SJCRH30 (cell line): ENCODE measurements at regions not wholly inside any gene's neighbourhood (a gene's known extent, or its start where the extent isn't known, plus 50 kb on each side); places are given as distances from the start of the nearest gene placed in this dataset.
"Not testable (repeated sequence)": the region's sequence is repeated elsewhere in the genome, so short reads cannot be mapped to it uniquely, and the experiment has no call there.

Source experiments
- DNase-seq, 2 experiments: peaks; one replicate each; pipeline ENCODE4 v3.0.0-alpha.2; 2015 to 2020
- H3K27ac ChIP-seq: fragments of 250-450 bp; sonication (Bioruptor Pico); 2 replicates; pipeline ENCODE4 v1.5.1; 2020; ENCODE audit warnings: mild to moderate bottlenecking, moderate library complexity
- H3K27me3 ChIP-seq: fragments of 250-450 bp; sonication (Bioruptor Pico); 2 replicates; pipeline ENCODE4 v1.5.1; 2020; ENCODE audit warnings: mild to moderate bottlenecking, moderate library complexity
- H3K36me3 ChIP-seq: fragments of 250-450 bp; sonication (Bioruptor Pico); 2 replicates; pipeline ENCODE4 v1.5.1; 2020; ENCODE audit warnings: mild to moderate bottlenecking, moderate library complexity
- H3K4me1 ChIP-seq: fragments of 250-450 bp; sonication (Bioruptor Pico); 2 replicates; pipeline ENCODE4 v1.5.1; 2020; ENCODE audit warnings: mild to moderate bottlenecking, moderate library complexity
- H3K4me3 ChIP-seq: fragments of 250-450 bp; sonication (Bioruptor Pico); 2 replicates; pipeline ENCODE4 v1.5.1; 2020; ENCODE audit warnings: mild to moderate bottlenecking, moderate library complexity
- H3K9me3 ChIP-seq: fragments of 250-450 bp; sonication (Bioruptor Pico); replicated peaks from 2 replicates; pipeline ENCODE4 v1.5.1; 2020; ENCODE audit warnings: mild to moderate bottlenecking, moderate library complexity

DNA sequence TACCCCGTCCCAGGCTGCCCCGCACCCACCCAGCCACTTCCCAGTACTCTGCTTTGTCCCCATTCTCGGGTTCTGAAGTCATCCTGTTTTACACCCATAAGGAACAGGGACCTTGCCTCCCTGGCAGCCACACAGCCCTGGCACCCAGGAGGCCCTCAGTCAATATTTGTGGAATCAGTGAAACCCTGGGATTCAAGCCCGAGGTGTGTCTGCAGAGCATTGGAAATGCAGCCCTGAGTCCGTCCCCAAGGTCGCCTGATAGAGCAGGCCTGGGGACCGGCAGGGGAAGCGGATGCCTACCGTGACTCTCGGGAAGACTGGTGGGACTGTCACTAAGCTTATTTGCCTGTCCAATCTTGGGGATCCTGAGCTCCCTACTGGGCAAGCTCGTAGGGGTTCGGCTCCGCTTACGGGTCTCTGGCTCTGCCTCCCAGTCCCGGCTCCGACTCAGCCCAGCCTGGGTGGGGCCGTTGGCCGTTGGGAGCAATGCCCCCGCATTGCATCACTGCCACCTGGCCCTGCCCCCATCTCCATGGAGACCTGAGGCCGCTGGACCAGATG, 64.4 kb upstream of the TAMM41 start:
- Histone ChIP-seq H3K4me3 (no peak overlapping the region), H3K9me3 (no peaks in the 10 kb centered on the region), H3K4me1 (no peaks in the 10 kb centered on the region), H3K27me3 (no peaks in the 10 kb centered on the region), H3K27ac (no peak overlapping the region), H3K36me3 (no peaks in the 10 kb centered on the region)
- no peak for DNase-seq

- H3K4me1 ChIP-seq, H3K36me3 ChIP-seq, DNase-seq, H3K27ac ChIP-seq, H3K4me3 ChIP-seq, H3K27me3 ChIP-seq, H3K9me3 ChIP-seq: not testable (repeated sequence)
Observed at GRCh38 chr3:11911887-11912286, 65.2 kb upstream of the TAMM41 start.

- no peak overlapping the region for H3K27ac ChIP-seq
- no peaks in the 10 kb centered on the region for H3K9me3 ChIP-seq
- H3K27me3 ChIP-seq, result no peaks in the 10 kb centered on the region
- no peaks in the 10 kb centered on the region for H3K36me3 ChIP-seq
- no peaks in the 10 kb centered on the region for H3K4me1 ChIP-seq
- DNase-seq, result no peak
- H3K4me3 ChIP-seq, result no peak overlapping the region
Observed at GRCh38 chr3:11913316-11913715, 66.6 kb upstream of the TAMM41 start.

DNA sequence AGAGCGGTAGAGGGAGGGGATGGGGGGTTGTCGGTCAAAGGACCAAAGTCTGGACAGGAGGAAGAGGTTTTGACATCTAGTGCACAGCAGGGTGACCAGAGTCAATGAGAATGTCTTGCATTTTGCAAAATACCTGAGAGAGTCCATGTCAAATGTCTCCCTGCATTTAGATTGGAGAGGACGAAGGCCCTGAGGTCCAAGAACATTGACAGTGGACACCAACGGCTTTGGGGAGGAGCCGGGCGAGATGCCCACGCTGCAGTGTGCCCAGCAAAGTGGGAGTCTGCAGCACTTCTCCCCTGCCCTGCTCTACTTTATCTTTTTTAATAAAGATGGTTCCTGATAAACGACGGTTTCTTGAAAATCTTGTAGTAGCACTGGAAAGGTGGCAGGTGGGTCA, 67.4 kb upstream of the TAMM41 start:
- Histone ChIP-seq H3K27ac (no peak overlapping the region), H3K9me3 (no peaks in the 10 kb centered on the region), H3K27me3 (no peaks in the 10 kb centered on the region), H3K4me1 (no peaks in the 10 kb centered on the region), H3K36me3 (no peaks in the 10 kb centered on the region), H3K4me3 (no peak overlapping the region)
- no peak for DNase-seq

- H3K9me3 ChIP-seq, result no peaks in the 10 kb centered on the region
- H3K4me3 ChIP-seq, result no peak overlapping the region
- no peaks in the 10 kb centered on the region for H3K36me3 ChIP-seq
- no peak overlapping the region for H3K27ac ChIP-seq
- H3K4me1 ChIP-seq, result no peaks in the 10 kb centered on the region
- no peaks in the 10 kb centered on the region for H3K27me3 ChIP-seq
- DNase-seq, result no peak
Observed at GRCh38 chr3:11914651-11915050, 68.0 kb upstream of the TAMM41 start.

DNA sequence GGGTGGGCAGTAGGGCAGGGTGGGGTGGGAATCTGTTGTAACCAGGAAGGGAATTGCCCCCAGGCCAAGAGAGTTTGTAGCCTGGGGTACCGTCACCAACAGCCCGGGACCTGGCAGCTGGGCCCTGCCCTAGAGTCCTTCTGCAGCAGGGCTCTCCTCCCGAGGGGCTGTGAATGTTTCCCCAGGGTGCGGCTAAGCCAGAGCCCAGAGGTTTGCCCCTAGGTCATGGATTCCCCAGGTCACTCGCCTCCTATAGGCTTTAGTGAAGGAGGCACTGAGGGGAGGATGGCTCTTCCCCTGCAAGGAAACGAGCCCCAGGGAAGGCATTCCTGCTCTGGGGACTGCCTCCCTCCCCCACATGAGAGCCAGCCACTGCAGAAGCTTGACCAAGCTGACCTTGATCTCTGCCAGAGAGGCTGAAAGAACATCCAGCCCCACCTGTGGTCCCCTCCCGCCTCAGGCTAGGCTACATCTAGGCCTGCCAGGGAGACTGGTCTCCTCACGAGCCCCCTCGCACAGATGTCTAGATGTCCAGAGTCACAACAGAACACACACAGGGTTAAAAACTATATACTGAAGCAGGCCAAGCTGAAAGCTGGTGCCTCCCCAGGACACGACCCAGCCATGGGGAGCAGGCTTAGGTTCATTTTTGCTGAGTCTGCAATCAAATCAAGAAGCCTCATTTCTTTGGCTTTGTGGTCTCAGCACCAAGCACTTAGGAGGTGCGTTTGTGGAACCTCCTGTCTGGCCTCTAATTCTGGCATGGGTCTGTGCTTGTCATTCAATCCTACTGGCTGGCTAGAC, 69.1 kb upstream of the TAMM41 start:
- Histone ChIP-seq H3K36me3 (no peaks in the 10 kb centered on the region), H3K4me1 (no peaks in the 10 kb centered on the region), H3K27me3 (no peaks in the 10 kb centered on the region), H3K9me3 (no peaks in the 10 kb centered on the region), H3K4me3 (no peak overlapping the region), H3K27ac (no peak overlapping the region)
- no peak for DNase-seq

DNA sequence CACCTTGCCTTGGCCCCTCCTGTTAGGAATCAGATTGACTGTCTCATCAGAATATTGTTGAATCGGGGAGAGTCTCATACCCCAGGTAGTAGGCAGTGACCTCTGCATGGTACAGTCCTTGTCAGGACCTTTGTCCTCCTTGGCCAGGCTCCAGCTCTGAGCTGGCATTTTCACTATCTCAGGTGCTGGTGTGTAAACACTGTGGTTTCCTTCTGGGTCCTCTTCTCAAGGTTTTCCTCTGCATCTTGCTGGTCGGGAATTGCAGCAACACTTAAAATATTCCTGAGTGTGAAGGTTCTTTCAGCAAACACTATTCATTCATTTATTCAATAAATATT, 69.7 kb upstream of the TAMM41 start:
- not testable (repeated sequence) for H3K4me3 ChIP-seq, H3K36me3 ChIP-seq, DNase-seq, H3K27me3 ChIP-seq, H3K27ac ChIP-seq, H3K9me3 ChIP-seq, H3K4me1 ChIP-seq

GRCh38 chr3:11917051-11917450, 70.4 kb upstream of the TAMM41 start:
- no peak for DNase-seq
- no peak overlapping the region for H3K4me3 ChIP-seq
- 0 out of 2 replicates have a peak, but pooled peaks cover 4% of the 10 kb centered on the region for H3K27me3 ChIP-seq
- no peaks in the 10 kb centered on the region for H3K9me3 ChIP-seq
- H3K36me3 ChIP-seq, result no peaks in the 10 kb centered on the region
- H3K4me1 ChIP-seq, result no peaks in the 10 kb centered on the region
- no peak overlapping the region for H3K27ac ChIP-seq

DNA sequence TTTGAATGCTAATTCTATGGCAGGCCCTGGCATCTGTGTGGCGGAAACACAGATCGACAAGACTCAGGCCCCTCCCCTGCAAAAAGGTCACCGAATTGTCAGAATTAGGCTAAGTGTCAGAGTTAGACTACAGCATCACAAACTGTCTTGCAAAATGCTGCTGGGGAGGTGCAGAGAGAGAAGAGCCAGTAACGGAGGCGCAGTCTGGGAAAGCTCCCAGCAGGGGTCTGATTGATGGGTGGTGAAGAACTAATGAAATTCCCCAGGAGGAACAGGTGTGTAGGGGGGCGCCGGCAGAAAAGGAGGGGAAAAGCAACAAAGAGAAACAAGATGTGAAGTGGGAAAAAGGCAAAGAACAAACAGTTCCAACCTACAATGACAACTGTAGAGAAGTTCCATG, 72.7 kb upstream of the TAMM41 start:
- peak in 1 of 2 experiments; percentile 13 for DNase-seq
- H3K4me1 ChIP-seq, result no peaks in the 10 kb centered on the region
- no peaks in the 10 kb centered on the region for H3K9me3 ChIP-seq
- no peak overlapping the region for H3K4me3 ChIP-seq
- H3K27me3 ChIP-seq, result 0 out of 2 replicates have a peak, but pooled peaks cover 4% of the 10 kb centered on the region
- no peaks in the 10 kb centered on the region for H3K36me3 ChIP-seq
- no peak overlapping the region for H3K27ac ChIP-seq

- no peaks in the 10 kb centered on the region for H3K36me3 ChIP-seq
- no peaks in the 10 kb centered on the region for H3K4me1 ChIP-seq
- H3K9me3 ChIP-seq, result no peaks in the 10 kb centered on the region
- no peak for DNase-seq
- H3K27ac ChIP-seq, result no peak overlapping the region
- no peak overlapping the region for H3K4me3 ChIP-seq
- H3K27me3 ChIP-seq, result 0 out of 2 replicates have a peak, but pooled peaks cover 4% of the 10 kb centered on the region
Observed at GRCh38 chr3:11924518-11924917, 77.8 kb upstream of the TAMM41 start.

GRCh38 chr3:11928381-11928780, 75.8 kb upstream of the SYN2 start:
- Histone ChIP-seq H3K9me3 (no peaks in the 10 kb centered on the region), H3K4me3 (no peak overlapping the region), H3K4me1 (no peaks in the 10 kb centered on the region), H3K27me3 (no peaks in the 10 kb centered on the region), H3K27ac (no peak overlapping the region), H3K36me3 (no peaks in the 10 kb centered on the region)
- DNase-seq, result no peak

DNA sequence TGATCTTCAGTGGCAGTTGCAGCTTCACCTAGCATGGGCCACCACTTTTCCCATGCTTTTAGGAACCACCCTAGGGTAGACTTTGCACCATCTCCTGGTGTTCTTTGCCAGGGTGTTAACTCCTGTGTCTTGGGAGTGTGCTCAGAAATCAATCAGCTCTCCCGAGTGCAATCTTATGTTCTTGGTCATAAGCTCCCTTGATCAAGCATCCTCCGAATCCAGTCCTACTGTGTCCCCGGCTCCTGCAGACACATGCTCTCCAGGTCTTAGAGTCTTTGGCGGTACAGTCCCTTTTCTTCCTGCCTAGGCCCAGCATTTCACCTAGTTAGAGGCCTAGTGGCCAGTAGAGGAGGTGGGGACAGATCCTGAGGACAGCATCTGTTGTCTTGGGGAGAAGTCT, 74.7 kb upstream of the SYN2 start:
- H3K4me3 ChIP-seq, result no peak overlapping the region
- no peaks in the 10 kb centered on the region for H3K27me3 ChIP-seq

GRCh38 chr3:11930084-11930483, 74.1 kb upstream of the SYN2 start:
- Histone ChIP-seq H3K4me1 (no peaks in the 10 kb centered on the region), H3K27ac (no peak overlapping the region), H3K4me3 (no peak overlapping the region), H3K9me3 (no peaks in the 10 kb centered on the region), H3K27me3 (no peaks in the 10 kb centered on the region), H3K36me3 (no peaks in the 10 kb centered on the region)
- no peak for DNase-seq

More for the DNA sequence above, 74.7 kb upstream of the SYN2 start:
- Histone ChIP-seq H3K27ac (no peak overlapping the region), H3K36me3 (no peaks in the 10 kb centered on the region), H3K4me1 (no peaks in the 10 kb centered on the region), H3K9me3 (no peaks in the 10 kb centered on the region)
- DNase-seq, result no peak

DNA sequence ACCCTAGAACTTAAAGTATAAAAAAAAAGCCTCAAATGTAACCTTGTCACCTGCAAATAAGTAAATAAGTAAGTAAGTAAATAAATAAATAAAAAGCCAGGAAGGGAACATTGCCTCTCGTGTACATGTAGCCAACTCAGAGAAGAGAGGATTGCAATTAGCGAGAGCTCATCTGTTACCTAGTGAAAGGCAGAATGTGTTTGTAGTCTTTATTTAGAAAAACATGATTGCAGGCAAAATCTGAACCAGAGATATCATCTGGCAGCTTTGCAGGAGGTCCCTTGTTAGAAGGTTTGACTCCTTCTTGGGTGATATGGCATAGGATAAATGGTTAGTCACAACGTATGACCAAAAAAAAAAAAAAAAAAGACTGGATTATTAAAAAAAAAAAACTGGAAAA, 71.6 kb upstream of the SYN2 start:
- H3K27me3 ChIP-seq, result no peaks in the 10 kb centered on the region
- DNase-seq, result no peak
- no peak overlapping the region for H3K27ac ChIP-seq
- H3K9me3 ChIP-seq, result no peaks in the 10 kb centered on the region
- no peak overlapping the region for H3K4me3 ChIP-seq
- H3K4me1 ChIP-seq, result no peaks in the 10 kb centered on the region
- no peaks in the 10 kb centered on the region for H3K36me3 ChIP-seq

GRCh38 chr3:11933529-11933928, 70.7 kb upstream of the SYN2 start:
- no peaks in the 10 kb centered on the region for H3K4me1 ChIP-seq
- H3K36me3 ChIP-seq, result no peaks in the 10 kb centered on the region
- no peaks in the 10 kb centered on the region for H3K27me3 ChIP-seq
- no peak for DNase-seq
- no peaks in the 10 kb centered on the region for H3K9me3 ChIP-seq
- H3K27ac ChIP-seq, result no peak overlapping the region
- H3K4me3 ChIP-seq, result no peak overlapping the region
